ENCODE measurements at regions not wholly inside any gene's neighbourhood (a gene's known extent, or its start where the extent isn't known, plus 50 kb on each side); places are given as distances from the start of the nearest gene placed in this dataset.

DNA sequence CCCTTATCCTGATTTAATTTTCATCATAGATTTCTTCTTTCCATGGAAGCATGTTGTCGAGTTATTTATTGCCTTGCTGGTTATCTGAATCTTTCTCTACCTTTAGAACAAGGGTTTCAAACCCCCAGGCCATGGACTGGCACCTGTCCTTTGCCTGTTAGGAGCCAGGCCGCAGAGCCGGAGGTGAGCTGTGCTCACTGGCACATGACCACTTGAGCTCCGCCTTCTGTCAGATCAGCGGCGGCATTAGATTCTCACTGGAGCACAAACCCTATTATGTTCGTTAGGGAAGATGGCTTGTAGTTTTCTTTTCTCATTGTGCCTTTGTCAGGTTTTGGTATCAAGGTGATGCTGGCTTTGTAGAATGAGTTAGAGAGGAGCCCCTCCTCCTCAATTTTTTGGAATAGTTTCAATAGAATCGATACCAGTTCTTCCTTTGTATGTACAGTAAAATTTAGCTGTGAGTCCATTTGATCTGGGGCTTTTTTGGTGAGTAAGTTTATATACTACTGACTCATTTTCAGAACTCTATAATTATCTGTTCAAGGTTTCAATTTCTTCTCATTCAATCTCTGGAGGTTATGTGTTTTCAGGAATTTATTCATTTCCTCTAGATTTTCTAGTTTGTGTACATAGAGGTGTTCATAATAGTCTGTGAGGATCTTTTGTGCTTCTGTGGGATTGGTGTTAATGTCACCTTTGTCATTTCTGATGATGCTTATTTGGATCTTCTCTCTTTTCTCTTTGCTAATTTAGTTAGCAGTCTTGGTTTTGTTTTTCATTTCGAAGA, 668.0 kb upstream of the FAM98A start:
- Histone ChIP-seq H3K27me3 (ENCODE audit: insufficient read depth, poor library complexity, severe bottlenecking) (no peaks in the 10 kb centered on the region), H3K27ac (replicated peaks) (no peak overlapping the region), H3K4me3 (replicated peaks; ENCODE audit: insufficient read depth, low read length) (no peak overlapping the region)
- TF ChIP-seq, protein P1, sequence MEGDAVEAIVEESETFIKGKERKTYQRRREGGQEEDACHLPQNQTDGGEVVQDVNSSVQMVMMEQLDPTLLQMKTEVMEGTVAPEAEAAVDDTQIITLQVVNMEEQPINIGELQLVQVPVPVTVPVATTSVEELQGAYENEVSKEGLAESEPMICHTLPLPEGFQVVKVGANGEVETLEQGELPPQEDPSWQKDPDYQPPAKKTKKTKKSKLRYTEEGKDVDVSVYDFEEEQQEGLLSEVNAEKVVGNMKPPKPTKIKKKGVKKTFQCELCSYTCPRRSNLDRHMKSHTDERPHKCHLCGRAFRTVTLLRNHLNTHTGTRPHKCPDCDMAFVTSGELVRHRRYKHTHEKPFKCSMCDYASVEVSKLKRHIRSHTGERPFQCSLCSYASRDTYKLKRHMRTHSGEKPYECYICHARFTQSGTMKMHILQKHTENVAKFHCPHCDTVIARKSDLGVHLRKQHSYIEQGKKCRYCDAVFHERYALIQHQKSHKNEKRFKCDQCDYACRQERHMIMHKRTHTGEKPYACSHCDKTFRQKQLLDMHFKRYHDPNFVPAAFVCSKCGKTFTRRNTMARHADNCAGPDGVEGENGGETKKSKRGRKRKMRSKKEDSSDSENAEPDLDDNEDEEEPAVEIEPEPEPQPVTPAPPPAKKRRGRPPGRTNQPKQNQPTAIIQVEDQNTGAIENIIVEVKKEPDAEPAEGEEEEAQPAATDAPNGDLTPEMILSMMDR (IDR thresholded peaks at IDR 0.05; ENCODE audit: insufficient read depth, low read length), result no peak
- no peak for TF ChIP-seq POLR2AphosphoS5 (IDR thresholded peaks at IDR 0.05; ENCODE audit: low read depth)
- no peak for TF ChIP-seq REST (IDR thresholded peaks at IDR 0.05; ENCODE audit: insufficient replicate concordance, low read depth)
- no peak for TF ChIP-seq GABPA (IDR thresholded peaks at IDR 0.05; ENCODE audit: low read depth)
- TF ChIP-seq SPI1 (IDR thresholded peaks at IDR 0.05; ENCODE audit: borderline replicate concordance, low read depth), result no peak
- no peak for DNase-seq (ENCODE audit: low read depth in 1 of 2, low spot score in 1 of 2)

DNA sequence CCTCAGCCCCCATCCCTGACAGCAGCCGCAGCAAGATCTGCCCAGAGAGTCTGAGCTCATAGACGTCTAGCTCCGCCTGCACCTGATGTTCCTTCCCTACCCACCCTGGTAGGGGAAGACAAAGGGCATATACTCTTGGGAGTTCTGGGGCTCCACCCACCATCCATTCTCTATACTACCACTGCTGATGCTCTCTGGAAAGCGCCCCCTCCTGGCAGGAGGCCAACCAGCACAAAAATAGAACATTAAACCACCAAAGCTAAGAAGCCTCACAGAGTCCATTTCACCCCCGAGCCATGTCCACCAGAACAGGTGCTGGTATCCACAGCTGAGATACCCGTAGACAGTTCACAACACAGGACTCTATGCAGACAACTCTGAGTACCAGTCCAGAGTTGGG, 662.6 kb upstream of the FAM98A start:
- TF ChIP-seq REST (IDR thresholded peaks at IDR 0.05; ENCODE audit: insufficient replicate concordance, low read depth), result no peak
- no peak for TF ChIP-seq SPI1 (IDR thresholded peaks at IDR 0.05; ENCODE audit: borderline replicate concordance, low read depth)
- TF ChIP-seq GABPA (IDR thresholded peaks at IDR 0.05; ENCODE audit: low read depth), result no peak
- no peaks in the 10 kb centered on the region for H3K27me3 ChIP-seq (ENCODE audit: insufficient read depth, poor library complexity, severe bottlenecking)
- no peak overlapping the region for H3K27ac ChIP-seq (replicated peaks)
- no peak for DNase-seq (ENCODE audit: low read depth in 1 of 2, low spot score in 1 of 2)
- no peak overlapping the region for H3K4me3 ChIP-seq (replicated peaks; ENCODE audit: insufficient read depth, low read length)

GRCh38 chr2:34254272-34254878, 655.3 kb upstream of the FAM98A start:
- Histone ChIP-seq H3K4me3 (replicated peaks; ENCODE audit: insufficient read depth, low read length) (no peak overlapping the region), H3K27me3 (ENCODE audit: insufficient read depth, poor library complexity, severe bottlenecking) (no peaks in the 10 kb centered on the region), H3K27ac (replicated peaks) (no peak overlapping the region)
- TF ChIP-seq POLR2AphosphoS5 (IDR thresholded peaks at IDR 0.05; ENCODE audit: low read depth) (no peak), GABPA (IDR thresholded peaks at IDR 0.05; ENCODE audit: low read depth) (no peak), REST (IDR thresholded peaks at IDR 0.05; ENCODE audit: insufficient replicate concordance, low read depth) (no peak), SPI1 (IDR thresholded peaks at IDR 0.05; ENCODE audit: borderline replicate concordance, low read depth) (no peak)
- TF ChIP-seq, protein P1 (IDR thresholded peaks at IDR 0.05; ENCODE audit: insufficient read depth, low read length), result no peak
- no peak for DNase-seq (ENCODE audit: low read depth in 1 of 2, low spot score in 1 of 2)

All from HL-60 (cell line).